Stomach (tissue), 8 donors: ENCODE measurements at regions not wholly inside any gene's neighbourhood (a gene's known extent, or its start where the extent isn't known, plus 50 kb on each side); places are given as distances from the start of the nearest gene placed in this dataset.

Source experiments
- DNase-seq, 2 donors: peaks; one replicate each; pipeline versions ENCODE4 v3.0.0 to v3.0.0-alpha.2; 2013 to 2019
- H3K27ac ChIP-seq, 5 donors: fragments of 200-600 bp in 4 of 5; sonication (generic) in 4 of 5; one replicate each; pipeline ENCODE4 v1.5.1; 2013 to 2019; ENCODE audit warnings: mild to moderate bottlenecking in 1 of 5, moderate library complexity in 1 of 5
- H3K27me3 ChIP-seq, 3 donors: fragments of 200-600 bp; sonication (generic); one replicate each; pipeline ENCODE4 v1.5.1; 2017 to 2019; ENCODE audit warnings: mixed run types in 1 of 3
- H3K36me3 ChIP-seq, 4 donors: fragments of 200-600 bp; sonication (generic); 1 replicate in 3 of 4; 2 replicates in 1 of 4; pipeline ENCODE4 v1.5.1; 2016 to 2019
- H3K4me1 ChIP-seq, 4 donors: fragments of 200-600 bp; sonication (generic); one replicate each; pipeline ENCODE4 v1.5.1; 2016 to 2019
- H3K4me3 ChIP-seq, 4 donors: fragments of 200-600 bp; sonication (generic) in 3 of 4; one replicate each; pipeline ENCODE4 v1.5.1; 2016 to 2019; ENCODE audit warnings: mild to moderate bottlenecking in 1 of 4
- H3K9me3 ChIP-seq, 4 donors: fragments of 200-600 bp; sonication (generic); one replicate each; pipeline ENCODE4 v1.5.1; 2016 to 2019
- EP300 ChIP-seq: sonication (generic); formaldehyde crosslinking; IDR thresholded peaks from one replicate; pipeline ENCODE4 v1.6.1; 2017; ENCODE audit warnings: antibody characterized with exemption
- POLR2A ChIP-seq, 4 donors: fragments of 450-650 bp; IDR thresholded peaks; one replicate each; pipeline ENCODE4 v1.6.1; 2016; ENCODE audit warnings: antibody characterized with exemption in 4 of 4, control low read depth in 2 of 4, mild to moderate bottlenecking in 1 of 4, moderate library complexity in 1 of 4
- POLR2AphosphoS5 ChIP-seq, 3 donors: sonication (generic); formaldehyde crosslinking; IDR thresholded peaks; one replicate each; pipeline ENCODE4 v1.6.1; 2016; ENCODE audit warnings: antibody characterized with exemption in 3 of 3
- WGBS, 5 donors: extraction: QIAGEN DNeasy Blood & Tissue Kit in 3 of 5; methylation state at CpG; one replicate each; pipeline versions ENCODE4 v1.1.5 to v1.1.7; 2013 to 2018; 5-methylcytosine and 5-hydroxymethylcytosine counted together
- intact Hi-C: fragments of 100-400 bp; cut with DNase I; formaldehyde crosslinking; loops from one replicate; pipeline ENCODE4 v1.15.1; 2023; ENCODE audit warnings: low total_unique reads
- TF ChIP-seq, protein P1 (sequence below), 7 experiments: fragments of 450-650 bp in 4 of 7; fragments of 200-600 bp in 3 of 7; sonication (generic) in 3 of 7; IDR thresholded peaks; one replicate each; pipeline ENCODE4 v1.5.1; 2016 to 2019; ENCODE audit warnings: antibody characterized with exemption in 7 of 7, control low read depth in 2 of 7, mild to moderate bottlenecking in 1 of 7
- donor health status: healthy with polysubstance abuse.
- donor health status: Bipolar disorder and iron deficiency.
- donor health status: healthy.

DNA sequence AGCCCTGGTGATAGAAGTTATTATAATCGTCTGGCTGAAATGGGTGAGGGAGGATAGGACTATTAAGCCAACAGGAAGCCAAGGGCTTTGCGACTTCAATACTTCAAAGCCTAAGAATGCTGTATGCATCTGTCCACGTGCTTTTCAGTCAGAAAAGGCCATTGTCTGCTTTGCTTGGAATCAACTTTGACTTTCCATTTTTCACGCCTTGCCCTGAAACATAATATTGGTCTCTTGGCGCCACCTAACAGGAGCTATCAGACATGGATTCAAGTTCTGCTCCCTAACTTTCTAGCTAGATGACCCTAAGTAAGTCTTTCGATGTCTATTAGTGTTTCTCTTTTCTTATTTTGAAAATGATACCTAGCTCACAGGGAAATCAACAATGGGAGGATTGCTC is 572.6 kb downstream of the TLR4 start:
- TF ChIP-seq, protein P1, sequence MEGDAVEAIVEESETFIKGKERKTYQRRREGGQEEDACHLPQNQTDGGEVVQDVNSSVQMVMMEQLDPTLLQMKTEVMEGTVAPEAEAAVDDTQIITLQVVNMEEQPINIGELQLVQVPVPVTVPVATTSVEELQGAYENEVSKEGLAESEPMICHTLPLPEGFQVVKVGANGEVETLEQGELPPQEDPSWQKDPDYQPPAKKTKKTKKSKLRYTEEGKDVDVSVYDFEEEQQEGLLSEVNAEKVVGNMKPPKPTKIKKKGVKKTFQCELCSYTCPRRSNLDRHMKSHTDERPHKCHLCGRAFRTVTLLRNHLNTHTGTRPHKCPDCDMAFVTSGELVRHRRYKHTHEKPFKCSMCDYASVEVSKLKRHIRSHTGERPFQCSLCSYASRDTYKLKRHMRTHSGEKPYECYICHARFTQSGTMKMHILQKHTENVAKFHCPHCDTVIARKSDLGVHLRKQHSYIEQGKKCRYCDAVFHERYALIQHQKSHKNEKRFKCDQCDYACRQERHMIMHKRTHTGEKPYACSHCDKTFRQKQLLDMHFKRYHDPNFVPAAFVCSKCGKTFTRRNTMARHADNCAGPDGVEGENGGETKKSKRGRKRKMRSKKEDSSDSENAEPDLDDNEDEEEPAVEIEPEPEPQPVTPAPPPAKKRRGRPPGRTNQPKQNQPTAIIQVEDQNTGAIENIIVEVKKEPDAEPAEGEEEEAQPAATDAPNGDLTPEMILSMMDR (IDR thresholded peaks at IDR 0.05): no peak
- TF ChIP-seq POLR2AphosphoS5 (IDR thresholded peaks at IDR 0.05): no peak
- TF ChIP-seq POLR2A (IDR thresholded peaks at IDR 0.05): no peak
- TF ChIP-seq EP300: no peak
- WGBS, 5 donors: 75 to 80% (median 78%) methylated on average over 6 of the region's 6 CpGs
- no peaks in the 10 kb centered on the region for H3K36me3 ChIP-seq

DNA sequence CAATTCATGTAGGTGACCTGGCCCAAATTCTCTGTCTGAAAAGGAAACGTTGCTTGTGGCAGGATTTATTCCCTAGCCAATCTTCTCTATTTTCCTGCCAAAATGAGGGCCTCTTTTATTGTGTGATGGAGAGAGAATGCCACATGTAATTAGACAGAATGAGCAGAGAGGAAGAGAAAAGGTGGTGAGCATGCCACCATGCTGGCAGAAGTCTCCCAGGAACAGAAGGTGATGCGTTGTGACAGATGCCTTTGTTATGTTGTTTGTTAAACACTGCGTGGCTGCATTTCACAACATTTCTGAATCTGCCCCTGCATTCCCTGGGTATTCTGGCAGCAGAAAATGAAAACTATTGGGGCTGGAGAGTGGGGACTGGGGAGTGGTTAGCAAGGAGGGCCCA is 577.6 kb downstream of the TLR4 start:
- 44 to 65% (median 53%) methylated on average over 3 of the region's 3 CpGs for WGBS, 5 donors
- H3K4me1 ChIP-seq: no peaks in the 10 kb centered on the region
- DNase-seq: no peak
- H3K27me3 ChIP-seq: no peaks in the 10 kb centered on the region
- no peak overlapping the region for H3K27ac ChIP-seq
- no peaks in the 10 kb centered on the region for H3K9me3 ChIP-seq
- no peak overlapping the region for H3K4me3 ChIP-seq
- TF ChIP-seq POLR2A (IDR thresholded peaks at IDR 0.05): no peak
- TF ChIP-seq POLR2AphosphoS5 (IDR thresholded peaks at IDR 0.05): no peak
- TF ChIP-seq, protein P1 (IDR thresholded peaks at IDR 0.05): no peak
- no peak for TF ChIP-seq EP300
- no peaks in the 10 kb centered on the region for H3K36me3 ChIP-seq
- intact Hi-C loops: no loop called here

More for the DNA sequence above, 572.6 kb downstream of the TLR4 start:
- Histone ChIP-seq H3K9me3 (no peaks in the 10 kb centered on the region), H3K4me1 (no peaks in the 10 kb centered on the region), H3K27ac (no peak overlapping the region), H3K4me3 (no peak overlapping the region), H3K27me3 (no peaks in the 10 kb centered on the region)
- intact Hi-C loops: no loop called here
- DNase-seq: no peak

DNA sequence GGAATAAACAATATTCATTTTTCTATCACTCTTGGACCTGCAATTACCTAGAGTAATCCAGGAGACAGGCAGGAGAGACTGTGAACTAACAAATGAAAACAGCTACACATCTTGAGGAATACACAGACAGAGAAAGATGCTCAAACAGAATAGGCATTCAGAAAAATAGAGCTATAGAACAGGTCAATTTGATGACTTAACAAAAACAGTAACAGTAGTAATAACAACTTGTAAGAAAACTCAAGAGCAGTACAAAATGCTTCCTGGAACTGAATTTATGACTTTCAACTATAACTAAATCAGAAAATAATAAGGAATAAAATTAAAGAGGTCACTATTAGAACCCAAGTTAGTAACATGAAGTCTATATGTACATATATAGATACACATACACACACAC is 579.3 kb downstream of the TLR4 start:
- intact Hi-C loops: no loop called here
- Histone ChIP-seq H3K27me3 (no peaks in the 10 kb centered on the region), H3K4me1 (no peaks in the 10 kb centered on the region), H3K4me3 (no peak overlapping the region), H3K27ac (no peak overlapping the region), H3K9me3 (no peaks in the 10 kb centered on the region), H3K36me3 (no peaks in the 10 kb centered on the region)
- DNase-seq: no peak
- no peak for TF ChIP-seq POLR2A (IDR thresholded peaks at IDR 0.05)
- no peak for TF ChIP-seq EP300
- TF ChIP-seq, protein P1 (IDR thresholded peaks at IDR 0.05): no peak
- TF ChIP-seq POLR2AphosphoS5 (IDR thresholded peaks at IDR 0.05): no peak

DNA sequence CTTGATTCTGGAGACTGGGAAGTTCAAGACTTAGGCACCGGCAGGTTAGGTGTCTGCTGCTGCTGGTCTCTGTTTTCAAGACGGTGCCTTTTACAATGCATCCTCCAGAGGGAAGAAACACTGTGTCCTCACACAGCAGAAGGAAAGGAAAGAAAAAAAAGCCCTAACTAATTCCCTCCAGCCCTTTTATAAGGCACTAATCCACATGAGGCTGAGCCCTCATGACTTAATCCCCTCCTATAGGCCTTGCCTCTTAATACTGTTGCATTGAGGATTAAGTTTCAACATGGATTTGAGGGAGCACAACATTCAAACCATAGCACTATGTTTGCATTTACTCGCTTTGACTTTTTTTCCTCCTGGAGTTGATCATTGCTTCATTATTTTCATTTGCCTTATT is 585.9 kb downstream of the TLR4 start:
- Histone ChIP-seq H3K27me3 (no peaks in the 10 kb centered on the region), H3K36me3 (no peaks in the 10 kb centered on the region), H3K4me1 (no peaks in the 10 kb centered on the region), H3K9me3 (no peaks in the 10 kb centered on the region), H3K4me3 (no peak overlapping the region), H3K27ac (no peak overlapping the region)
- TF ChIP-seq POLR2A (IDR thresholded peaks at IDR 0.05) (no peak), POLR2AphosphoS5 (IDR thresholded peaks at IDR 0.05) (no peak), EP300 (no peak)
- TF ChIP-seq, protein P1 (IDR thresholded peaks at IDR 0.05): no peak
- WGBS, 5 donors: 54 to 84% (median 62%) methylated on average over 3 of the region's 3 CpGs
- DNase-seq: no peak
- intact Hi-C loops: no loop called here
